Glomerular visceral epithelial cell (primary cell): ENCODE measurements at regions not wholly inside any gene's neighbourhood (a gene's known extent, or its start where the extent isn't known, plus 50 kb on each side); places are given as distances from the start of the nearest gene placed in this dataset.
"Not testable (repeated sequence)": the region's sequence is repeated elsewhere in the genome, so short reads cannot be mapped to it uniquely, and the experiment has no call there.

ENCODE experiments used
- DNase-seq: peaks from one replicate; pipeline ENCODE4 v3.0.0-alpha.2; 2016; ENCODE audit errors: extremely low spot score

GRCh38 chr16:9635150-9635720, 543.8 kb downstream of the HAPSTR1 start:
- not testable (repeated sequence) for DNase-seq

GRCh38 chr16:9644258-9644657, 538.0 kb downstream of the GRIN2A start:
- DNase-seq: no peak

GRCh38 chr16:9645911-9646310, 536.3 kb downstream of the GRIN2A start:
- DNase-seq: no peak

DNA sequence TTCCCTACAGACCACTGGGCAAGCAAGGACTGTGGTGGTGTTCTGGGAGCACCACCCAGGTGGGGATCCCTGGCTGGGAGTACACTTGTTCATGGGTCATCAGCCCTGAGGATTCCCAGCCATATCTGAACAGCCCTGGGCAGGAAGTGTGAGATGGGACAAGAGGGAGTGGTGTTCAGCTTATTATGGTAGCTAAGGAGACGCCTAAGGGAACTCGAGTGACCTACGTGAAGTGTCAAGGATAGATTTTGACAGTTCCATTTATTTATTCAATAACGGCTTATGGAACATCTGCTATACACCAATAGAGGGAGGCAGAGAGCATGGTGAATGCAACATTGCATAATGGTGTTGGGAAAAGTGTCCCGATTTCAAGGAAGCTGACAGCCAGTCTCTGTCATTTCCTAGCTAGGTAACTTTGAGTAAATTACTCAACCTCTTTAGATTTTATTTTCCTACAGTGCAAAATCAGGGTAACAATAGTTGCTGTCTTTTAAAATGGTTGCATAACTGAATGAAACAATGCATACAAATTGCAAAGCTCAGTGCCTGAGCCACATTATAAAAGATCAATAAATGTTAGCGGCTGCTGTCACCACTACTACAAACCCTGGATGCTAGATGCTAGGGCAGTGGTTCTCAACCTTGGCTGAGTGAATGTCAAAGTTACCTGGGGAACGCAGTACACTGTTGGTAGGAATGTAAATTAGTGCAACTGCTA, 534.1 kb downstream of the GRIN2A start:
- DNase-seq: no peak

DNA sequence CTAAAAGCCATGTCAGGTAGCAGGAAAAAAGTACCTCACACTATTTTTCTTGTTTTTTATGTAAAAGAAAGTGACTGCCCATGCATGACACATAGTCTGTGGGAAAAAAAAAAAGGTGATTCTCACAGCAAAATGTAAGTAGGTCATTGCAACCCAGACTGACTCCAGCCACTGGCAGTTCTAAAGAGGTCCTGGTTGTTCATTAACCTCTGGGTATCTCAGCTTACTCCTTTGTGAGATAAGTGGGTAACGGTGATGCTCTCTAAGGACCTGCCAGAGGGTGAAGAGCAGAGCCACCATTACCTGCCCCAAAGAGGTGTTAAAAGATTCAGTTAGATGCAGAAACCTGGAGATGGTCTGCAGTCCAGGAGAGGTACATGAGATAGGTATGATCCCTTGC, 531.9 kb downstream of the GRIN2A start:
- no peak for DNase-seq

GRCh38 chr16:9655051-9655450, 527.2 kb downstream of the GRIN2A start:
- DNase-seq: no peak

DNA sequence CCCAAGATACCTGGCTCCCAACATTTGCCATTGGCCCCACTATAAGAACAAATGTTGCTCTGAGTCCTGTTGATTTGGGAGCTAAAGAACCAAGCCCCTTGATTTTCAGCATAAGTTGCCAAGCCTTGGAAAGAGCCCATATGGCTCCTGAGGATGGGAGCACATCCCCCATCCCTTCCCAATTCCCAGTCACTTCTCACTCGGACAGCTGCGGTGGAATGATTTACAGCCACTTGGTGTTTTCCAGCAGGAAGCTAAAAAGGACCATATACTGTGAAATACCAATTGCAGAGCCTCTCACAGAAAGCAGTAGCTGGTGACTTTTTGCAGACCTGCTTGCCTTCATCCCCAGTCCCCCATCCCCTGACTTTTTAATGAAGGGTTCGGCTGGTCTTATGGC, 524.6 kb downstream of the GRIN2A start:
- no peak for DNase-seq

- DNase-seq: no peak
Observed at GRCh38 chr16:9658164-9658563, 524.1 kb downstream of the GRIN2A start.

- no peak for DNase-seq
Observed at GRCh38 chr16:9658586-9658985, 523.6 kb downstream of the GRIN2A start.

DNA sequence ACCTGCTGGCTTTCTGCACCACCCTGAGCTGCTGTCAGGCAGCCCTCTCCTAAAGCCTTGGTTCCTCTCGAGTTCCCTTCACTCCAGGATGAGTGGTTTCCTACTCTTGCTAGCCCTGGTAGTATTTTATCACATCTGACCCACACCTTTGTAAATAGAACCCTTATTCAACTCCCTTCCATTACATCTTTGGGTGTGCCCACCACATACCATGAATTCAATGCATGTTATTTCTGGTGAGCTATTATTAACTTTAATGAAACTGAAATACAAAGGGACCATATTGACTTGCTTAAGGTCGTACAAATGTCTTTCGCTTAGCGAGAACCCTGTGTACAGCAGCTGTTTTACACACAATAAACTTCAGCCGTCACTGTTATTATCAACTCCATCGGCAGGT, 521.3 kb downstream of the GRIN2A start:
- no peak for DNase-seq

DNA sequence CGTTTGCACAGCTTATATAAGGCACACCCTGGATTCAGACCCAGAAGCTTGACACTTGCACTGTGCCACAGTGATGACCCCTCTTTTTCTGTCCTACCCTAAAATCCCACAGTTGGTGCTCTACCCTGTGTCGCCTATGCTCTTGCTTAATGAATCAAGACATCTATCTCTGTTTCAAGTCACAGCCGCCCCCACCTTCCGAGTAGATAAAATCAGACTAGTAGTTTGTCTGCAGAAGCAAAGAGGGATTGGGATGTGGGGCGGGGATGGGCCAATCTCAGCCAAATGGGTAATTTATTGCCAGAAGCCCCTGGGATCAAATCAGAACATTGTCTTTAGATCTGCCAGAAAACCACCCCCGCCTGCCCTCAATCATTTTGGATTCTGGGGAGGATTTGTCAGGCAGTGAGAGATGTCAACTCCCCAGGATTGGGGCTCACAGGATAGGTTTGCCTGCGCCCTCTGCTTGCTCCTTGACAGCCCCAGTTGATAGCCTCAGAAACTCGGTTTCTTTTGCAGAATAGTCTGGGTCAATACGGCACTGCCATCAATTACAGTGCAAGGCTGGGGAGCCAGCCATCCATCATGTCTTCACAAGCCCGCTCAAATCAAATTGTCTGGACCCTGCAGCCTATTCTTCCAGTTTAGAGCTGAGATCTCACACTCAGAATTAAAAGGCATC, 520.8 kb downstream of the GRIN2A start:
- DNase-seq: no peak

DNA sequence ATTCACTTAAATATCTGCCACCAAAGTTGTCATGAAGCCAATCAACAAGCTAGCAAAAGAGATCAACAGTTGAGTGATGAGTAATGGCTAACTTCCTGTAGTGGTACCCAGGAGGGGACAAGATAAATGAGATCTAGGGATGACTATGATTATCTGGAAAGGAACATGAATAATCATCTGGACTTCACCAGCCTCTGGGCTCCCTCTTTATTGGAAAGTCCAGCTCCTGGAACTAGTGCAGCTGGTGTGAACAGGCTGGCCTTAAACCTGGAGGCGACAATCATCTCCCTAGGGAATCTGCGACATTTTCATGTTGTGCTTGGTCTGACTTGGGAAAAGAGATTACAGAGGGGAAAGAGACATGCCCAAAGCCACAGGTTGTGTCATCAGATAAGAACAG, 518.6 kb downstream of the GRIN2A start:
- DNase-seq: no peak

DNA sequence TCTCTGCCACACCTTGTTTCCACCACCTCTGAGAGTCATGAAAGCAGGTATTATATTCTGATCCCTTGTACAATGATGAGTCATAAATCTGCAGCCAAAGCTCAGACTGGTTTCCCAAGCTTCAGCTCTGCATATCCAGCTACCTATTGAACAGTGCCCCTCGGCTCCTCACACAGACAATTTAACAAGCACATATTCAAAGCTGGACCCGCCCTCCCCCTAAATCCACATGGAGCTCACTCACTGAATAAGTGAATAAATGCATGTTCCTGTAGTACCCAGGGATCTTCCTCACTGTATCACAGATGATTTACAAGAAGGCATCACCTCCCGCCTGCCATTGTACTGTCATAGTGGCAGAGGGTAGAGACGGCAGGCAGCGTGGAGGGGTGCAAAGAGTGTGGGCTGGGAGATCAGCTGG, 516.4 kb downstream of the GRIN2A start:
- no peak for DNase-seq

DNA sequence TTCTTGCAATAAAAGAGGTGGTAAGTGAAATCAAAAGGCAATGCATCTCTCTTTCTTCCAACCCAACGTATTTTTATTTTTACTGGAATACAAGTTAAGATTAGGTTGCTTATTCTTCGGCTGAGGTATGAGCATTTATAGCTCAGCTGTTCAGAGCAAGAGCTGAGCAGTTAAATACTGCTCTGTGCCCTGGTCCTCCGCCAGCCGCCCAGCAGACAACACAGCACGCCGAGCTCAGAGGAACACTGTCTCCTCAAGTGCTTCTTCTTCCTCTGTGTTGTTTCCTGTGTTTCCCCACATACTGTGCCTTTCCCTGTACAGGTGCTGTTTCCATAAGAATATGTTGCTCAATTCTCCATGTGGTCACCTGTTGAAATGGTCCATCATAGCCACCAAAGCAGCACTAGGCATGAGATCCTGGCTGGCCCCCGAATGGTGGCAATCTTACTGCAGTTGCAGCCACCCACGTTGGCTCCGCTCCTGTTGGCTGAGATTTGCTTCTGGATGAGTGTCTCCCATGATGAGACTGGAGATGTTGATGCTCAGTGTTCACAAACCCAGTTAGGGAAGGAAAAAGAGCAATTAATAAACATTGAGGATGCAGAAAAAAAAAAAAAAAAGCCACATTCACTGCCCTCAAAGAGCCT, 515.3 kb downstream of the GRIN2A start:
- DNase-seq: no peak

DNA sequence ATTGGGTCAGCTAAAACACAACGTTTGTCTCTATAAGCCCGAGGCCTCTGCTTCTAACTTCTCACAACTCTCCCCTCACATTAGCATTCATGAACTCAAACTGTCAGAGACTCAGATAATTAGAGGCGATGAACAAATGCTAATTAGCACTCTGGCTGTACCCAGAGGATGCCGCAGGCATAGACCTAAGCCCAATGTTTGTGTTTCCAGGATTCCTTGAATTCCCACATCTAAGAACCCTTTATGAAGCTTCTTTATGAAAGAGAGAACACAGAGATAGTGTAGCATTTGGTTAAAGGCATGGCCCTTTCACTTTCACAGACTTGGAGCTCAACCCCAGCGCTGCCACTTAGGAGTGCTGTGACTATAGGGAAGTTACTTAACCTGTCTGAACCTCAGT, 512.2 kb downstream of the GRIN2A start:
- DNase-seq: no peak

GRCh38 chr16:9670616-9671015, 511.6 kb downstream of the GRIN2A start:
- not testable (repeated sequence) for DNase-seq

- not testable (repeated sequence) for DNase-seq
Observed at GRCh38 chr16:9676560-9677300, 505.5 kb downstream of the GRIN2A start.

GRCh38 chr16:9677301-9677653, 505.0 kb downstream of the GRIN2A start:
- no peak for DNase-seq

DNA sequence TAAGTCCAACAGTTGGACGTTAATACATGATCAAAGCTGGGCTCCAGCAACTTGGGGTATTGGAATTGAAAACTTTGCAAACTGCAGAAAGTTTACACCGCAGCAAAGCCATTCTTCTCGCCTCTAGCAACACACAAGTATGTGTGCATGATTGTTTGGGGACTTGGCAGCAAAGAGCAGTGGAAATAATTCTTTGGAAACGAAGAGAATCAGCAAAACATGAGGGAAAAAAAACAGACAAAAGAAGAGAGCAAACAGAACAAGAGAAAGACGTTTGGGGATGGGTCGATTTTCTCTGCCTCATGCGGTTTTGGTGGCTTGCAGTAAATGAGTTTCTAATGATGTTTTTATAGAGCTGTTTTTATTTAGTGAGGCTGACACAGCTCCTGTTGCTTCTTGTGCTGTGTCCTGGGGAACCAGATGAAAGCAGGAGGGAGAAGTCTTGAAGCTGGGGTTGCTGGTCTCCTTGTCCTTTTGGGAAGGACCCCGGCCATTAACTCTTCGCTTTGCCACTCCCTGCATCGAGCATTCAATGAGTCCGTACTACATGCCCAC, 502.9 kb downstream of the GRIN2A start:
- no peak for DNase-seq

- DNase-seq: no peak
Observed at GRCh38 chr16:9680019-9680655, 502.1 kb downstream of the GRIN2A start.

GRCh38 chr16:9680968-9681367, 501.3 kb downstream of the GRIN2A start:
- no peak for DNase-seq
